ENCODE measurements at regions not wholly inside any gene's neighbourhood (a gene's known extent, or its start where the extent isn't known, plus 50 kb on each side); places are given as distances from the start of the nearest gene placed in this dataset.
"Not testable (repeated sequence)": the region's sequence is repeated elsewhere in the genome, so short reads cannot be mapped to it uniquely, and the experiment has no call there.

DNA sequence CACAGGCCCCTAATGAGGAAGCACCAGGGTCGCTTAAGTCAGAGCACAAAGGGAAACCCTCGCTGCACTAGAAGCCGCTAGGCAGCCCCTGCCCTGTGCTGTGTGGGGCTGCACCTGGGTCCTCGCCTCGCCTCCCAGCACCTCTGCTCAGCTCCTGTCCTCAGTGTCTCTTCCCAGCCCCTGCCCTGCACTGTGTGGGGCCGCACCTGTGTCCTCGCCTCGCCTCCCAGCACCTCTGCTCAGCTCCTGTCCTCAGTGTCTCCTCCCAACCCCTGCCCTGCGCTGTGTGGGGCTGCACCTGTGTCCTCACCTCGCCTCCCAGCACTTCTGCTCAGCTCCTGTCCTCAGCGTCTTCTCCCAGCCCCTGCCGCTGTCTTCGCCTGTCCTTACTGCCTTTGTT lies 342.8 kb downstream of the EIPR1 start:
- no peak for DNase-seq

DNA sequence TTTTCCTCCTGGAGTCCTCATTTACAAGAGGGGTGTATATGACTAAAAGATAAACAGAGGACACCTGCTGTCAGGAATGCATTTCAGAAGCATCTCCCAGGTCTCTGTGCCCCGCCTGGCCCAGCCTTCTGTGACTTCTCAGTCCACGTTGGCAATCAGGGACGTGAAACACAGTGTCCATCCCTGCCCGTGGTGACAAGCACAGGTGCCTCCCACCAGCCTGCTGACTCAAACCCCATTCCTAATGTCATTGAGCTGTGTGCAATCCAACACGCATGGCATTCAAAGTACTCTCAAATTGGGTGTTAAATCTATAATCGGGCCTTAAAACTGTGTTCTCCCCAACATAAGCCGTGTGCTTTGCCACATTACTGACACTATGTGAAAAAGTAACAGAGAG lies 343.2 kb downstream of the EIPR1 start:
- no peak for DNase-seq

DNA sequence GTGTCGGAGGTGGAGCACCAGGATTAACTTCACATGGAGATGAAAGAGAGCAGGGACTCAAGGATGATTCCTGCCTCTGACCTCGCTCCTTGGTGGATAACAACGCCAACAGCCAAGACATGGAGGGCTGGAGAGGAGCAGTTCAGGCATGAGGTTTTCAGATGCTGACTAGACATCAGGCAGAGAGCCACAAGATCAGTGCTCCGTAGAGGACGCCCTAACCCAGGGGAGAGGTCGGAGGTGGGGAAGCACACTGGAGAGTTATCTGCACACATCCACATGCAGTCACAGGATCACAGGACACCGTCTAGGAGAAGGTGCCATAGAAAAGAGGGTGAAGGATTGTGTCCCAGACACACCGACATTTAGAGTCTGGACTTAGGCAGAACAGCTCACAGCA lies 344.3 kb downstream of the EIPR1 start:
- no peak for DNase-seq

- not testable (repeated sequence) for DNase-seq
Observed at GRCh38 chr2:3030791-3031190, 346.8 kb downstream of the EIPR1 start.

DNA sequence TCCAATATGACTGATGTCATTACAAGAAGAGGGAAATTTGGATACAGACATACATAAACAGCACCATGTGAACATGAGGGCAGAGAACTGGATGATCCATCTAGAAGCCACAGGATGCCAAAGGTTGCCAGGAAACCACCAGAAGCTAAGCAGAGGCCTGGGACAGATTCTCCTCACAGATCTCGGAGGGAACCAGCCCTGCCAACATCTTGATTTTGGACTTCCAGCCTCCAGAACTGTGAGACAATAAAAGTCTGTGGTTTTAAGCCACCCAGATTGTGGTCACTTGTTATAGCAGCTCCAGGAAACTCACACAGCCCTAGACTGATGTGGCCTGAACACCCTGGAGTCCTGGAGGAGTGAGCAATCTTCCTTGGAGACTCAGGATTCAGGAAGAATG lies 351.6 kb downstream of the EIPR1 start:
- no peak for DNase-seq

- no peak for DNase-seq
Observed at GRCh38 chr2:3025261-3025660, 352.4 kb downstream of the EIPR1 start.

DNA sequence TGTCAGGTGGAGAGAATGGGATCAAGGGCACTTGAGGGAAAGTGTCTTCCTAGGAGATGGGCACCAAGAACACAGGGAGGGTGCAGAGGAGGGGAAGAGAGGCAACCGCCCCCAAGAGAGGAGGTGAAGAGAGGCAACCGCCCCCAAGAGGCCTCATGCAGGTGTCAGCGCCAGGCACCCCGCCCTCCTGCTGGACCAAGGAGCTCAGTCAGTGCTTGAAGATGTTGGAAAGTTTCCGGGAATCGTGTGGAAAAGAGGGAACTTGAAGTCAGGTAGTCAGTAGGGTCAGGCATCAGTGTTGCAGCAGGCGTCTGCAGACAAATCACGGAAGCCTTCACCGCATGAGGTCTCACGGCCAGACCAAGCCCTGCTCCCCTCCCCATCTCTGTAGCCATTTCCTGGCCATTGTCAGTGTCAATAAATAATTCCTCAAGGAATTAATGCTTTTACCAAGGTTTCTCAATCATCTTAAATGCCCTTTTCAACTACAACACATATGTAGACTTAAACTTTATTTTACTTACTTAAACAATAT lies 353.1 kb downstream of the EIPR1 start:
- no peak for DNase-seq

DNA sequence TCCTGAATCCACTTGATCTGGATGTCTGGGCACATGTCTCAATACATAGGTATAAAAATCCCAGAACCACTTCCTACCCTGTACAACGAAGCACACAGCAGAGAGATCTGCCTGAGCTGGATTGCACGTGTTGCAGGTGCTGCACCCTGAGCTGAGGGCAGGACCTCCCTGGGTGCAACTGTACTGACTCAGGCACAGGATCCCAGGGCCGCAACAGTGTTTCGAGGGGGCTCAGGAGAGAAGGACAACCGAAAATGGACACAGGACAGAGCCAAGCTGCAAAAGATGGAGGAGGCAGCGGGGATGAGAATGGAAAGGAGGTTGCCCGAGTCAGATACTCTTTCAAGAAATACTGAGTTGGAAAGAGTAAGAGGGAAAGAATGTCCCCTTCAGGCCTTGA lies 354.1 kb downstream of the EIPR1 start:
- DNase-seq = no peak

- DNase-seq = no peak
Observed at GRCh38 chr2:3022841-3023372, 354.7 kb downstream of the EIPR1 start.

DNA sequence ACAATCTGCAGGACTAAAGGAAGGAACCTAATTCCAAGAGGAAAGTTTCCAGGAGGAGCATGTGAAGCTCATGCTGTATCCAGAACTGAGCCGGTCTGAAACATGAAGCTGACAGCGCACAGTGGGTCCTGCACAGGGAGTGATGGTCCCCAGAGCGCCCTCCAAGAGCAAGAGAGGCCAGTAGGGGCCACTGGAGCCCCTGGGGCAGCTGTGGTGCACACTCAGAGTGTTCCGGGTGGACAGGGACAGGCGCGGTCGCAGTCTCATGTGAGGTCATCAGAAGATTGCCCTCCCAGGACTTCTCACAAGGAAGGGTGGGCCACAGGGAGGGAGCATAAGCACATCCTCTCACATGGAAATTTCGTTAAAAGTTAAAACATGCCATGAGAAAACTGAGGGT lies 355.9 kb downstream of the EIPR1 start:
- no peak for DNase-seq

DNA sequence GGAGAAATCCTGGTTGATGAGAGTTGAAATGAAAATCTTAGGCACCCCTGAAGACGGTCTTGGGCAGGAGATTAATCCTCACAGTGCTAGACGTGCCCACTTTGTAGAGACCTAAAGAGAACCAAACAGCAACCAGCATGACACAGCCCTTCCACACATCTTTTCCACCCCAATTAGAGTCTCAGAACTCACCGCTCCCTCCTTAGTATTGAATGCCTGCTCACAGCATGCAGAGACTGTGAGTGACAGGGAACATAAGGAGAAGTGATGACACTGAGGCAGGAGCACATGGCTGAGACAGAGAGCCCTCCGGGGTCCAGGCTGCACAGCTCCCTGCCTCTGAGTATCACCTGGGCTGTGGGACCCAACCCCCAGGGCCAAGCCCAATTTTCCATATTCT lies 367.6 kb downstream of the EIPR1 start:
- DNase-seq = no peak

- no peak for DNase-seq
Observed at GRCh38 chr2:3009483-3009882, 368.1 kb downstream of the EIPR1 start.

GRCh38 chr2:3009005-3009404 lies 368.6 kb downstream of the EIPR1 start:
- no peak for DNase-seq

- no peak for DNase-seq
Observed at GRCh38 chr2:3008561-3008960, 369.1 kb downstream of the EIPR1 start.

DNA sequence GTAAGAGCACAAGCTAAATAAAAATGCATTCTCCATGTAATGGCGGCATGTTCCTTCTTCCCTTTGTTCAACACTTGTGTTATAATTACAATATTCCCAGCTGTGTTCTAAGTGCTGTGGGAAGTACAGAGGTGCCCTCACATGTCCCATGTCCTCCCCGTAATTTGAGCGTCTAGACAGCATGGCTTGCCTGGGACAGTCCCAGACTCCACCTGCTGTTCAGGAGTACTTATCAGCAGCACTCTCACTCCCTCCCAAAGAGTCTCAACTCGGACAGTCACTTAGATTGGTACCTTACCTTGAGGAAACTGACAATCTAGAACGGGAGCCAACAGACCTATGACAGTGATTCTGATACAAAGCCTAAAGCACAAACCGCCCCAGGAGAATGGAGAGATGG lies 370.5 kb downstream of the EIPR1 start:
- DNase-seq = no peak

DNA sequence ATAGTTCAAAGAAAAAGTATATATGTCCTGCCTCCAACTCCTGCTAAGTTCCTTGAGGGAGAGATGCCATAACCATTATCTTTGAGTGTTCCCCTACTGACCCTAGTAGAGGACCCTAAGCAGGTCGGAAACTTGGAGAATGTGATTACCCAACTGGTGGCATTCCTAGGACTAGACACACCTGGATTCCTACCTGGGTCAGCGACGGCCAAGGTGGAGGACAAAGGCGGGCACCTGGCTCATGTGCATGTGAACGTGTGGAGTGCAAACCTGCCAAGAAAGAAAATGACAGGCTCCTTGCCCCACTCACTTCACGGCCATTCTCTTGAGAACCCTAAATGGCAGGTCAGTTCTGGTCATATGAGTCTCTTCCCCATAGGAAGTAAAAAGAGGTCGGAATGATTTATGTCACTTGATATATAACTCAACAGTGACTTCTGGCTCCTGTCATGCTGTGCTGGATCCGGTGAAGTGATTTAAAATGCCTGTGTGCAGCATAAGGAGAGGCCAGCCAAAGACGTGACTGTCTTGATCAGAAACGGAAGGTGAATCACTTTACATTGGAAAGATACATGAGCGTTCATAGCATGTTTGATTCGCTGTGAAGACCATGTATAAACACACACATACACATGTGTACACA lies 371.6 kb downstream of the EIPR1 start:
- no peak for DNase-seq

GRCh38 chr2:3001615-3002560 lies 375.7 kb downstream of the EIPR1 start:
- no peak for DNase-seq

DNA sequence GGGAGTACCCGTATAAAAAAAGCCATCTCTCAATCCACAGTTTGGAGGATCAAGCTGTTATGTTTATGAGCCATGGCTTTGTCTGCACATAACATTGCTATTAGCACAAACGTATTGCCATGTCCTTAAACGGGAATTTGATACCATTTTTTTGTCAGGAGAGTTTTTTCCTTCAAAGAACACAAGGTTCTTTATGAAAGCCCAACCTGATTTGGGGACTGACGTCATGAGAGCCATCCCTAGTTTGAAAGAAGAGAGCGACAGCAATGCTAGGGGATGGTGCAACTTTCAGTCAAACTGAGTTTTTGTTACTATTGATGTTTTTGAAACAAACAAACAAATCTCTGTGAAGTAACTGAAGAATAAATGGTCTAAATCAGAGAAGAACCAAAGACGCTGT lies 376.6 kb downstream of the EIPR1 start:
- no peak for DNase-seq

DNA sequence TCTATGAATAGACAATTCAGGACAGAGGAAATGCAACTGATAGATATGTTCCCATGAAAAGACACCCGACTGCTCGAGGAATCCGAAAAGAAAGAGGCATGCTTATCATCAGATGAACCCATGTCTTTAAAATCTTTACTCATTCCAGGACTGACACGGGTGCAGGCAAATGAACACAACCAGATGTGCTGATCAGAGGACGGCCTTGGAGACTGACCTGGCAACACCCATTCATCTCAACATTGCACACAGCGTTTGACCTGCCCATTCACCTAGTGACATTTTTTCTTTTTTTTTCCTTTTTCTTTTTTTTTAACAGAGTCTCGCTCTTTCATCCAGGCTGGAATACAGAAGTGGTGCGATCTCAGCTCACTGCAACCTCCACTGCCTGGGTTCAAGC lies 377.5 kb downstream of the EIPR1 start:
- DNase-seq = no peak

DNA sequence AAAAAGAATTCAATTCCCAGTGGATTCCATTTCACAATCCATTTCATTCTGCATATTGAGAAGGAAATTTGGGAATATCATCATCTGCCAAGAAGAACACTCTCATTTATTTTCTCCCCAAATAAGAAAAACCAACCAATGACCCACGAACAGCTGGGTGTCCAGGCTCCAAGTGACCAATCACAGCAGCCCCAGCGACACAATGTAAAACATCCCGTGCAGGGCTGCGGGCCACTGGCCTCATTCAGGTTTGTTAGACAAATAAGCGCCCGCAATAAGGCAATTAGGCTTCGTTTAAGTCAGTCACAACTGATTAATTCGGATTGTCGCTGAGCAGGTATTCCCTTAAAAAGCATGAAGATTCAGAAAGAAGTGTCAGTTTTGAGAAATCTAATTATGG lies 378.6 kb downstream of the EIPR1 start:
- no peak for DNase-seq

- no peak for DNase-seq
Observed at GRCh38 chr2:2993172-2993692, 384.4 kb downstream of the EIPR1 start.

GRCh38 chr2:2992634-2993033 lies 385.0 kb downstream of the EIPR1 start:
- DNase-seq = no peak

GRCh38 chr2:2985020-2985419 lies 392.6 kb downstream of the EIPR1 start:
- no peak for DNase-seq

DNA sequence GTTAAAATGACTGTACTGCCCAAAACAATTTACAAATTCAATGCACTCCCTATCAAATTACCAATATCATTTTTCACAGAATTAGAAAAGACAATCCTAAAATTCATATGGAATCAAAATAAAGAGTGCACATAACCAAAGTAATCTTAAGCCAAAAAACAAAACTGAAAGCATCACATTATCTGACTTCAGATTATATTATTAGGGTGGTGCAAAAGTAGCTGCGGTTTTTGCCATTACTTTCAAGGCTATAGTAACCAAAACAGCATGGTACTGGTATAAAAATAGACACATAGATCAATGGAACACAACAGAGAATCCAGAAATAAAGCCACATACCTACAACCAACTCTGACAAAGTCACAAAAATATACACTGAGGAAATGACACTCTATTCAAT lies 396.6 kb downstream of the EIPR1 start:
- no peak for DNase-seq
